Mesothelial cell of epicardium (in vitro differentiated cells): ENCODE measurements at regions not wholly inside any gene's neighbourhood (a gene's known extent, or its start where the extent isn't known, plus 50 kb on each side); places are given as distances from the start of the nearest gene placed in this dataset.

Experiments used
- DNase-seq, 2 experiments: peaks; one replicate each; pipeline ENCODE4 v3.0.0; 2021; ENCODE audit warnings: low spot score in 2 of 2; ENCODE audit not compliant: unreplicated experiment in 2 of 2
- H3K27ac Mint-ChIP-seq: 2 replicates; pipeline ENCODE4 v1.8.0; 2021; ENCODE audit warnings: mixed read lengths
- H3K27me3 Mint-ChIP-seq: 2 replicates; pipeline ENCODE4 v1.8.0; 2021; ENCODE audit warnings: low read depth, mixed read lengths
- H3K36me3 Mint-ChIP-seq: 2 replicates; pipeline ENCODE4 v1.8.0; 2021; ENCODE audit warnings: mixed read lengths
- H3K4me1 Mint-ChIP-seq: 2 replicates; pipeline ENCODE4 v1.8.0; 2021; ENCODE audit warnings: mixed read lengths
- H3K4me3 Mint-ChIP-seq: 2 replicates; pipeline ENCODE4 v1.8.0; 2021; ENCODE audit warnings: mild to moderate bottlenecking, moderate library complexity, mixed read lengths
- H3K9me3 Mint-ChIP-seq: 2 replicates; pipeline ENCODE4 v1.8.0; 2021; ENCODE audit warnings: mixed read lengths
- CTCF ChIP-seq: fragments of 200-600 bp; sonication (generic); IDR thresholded peaks from one replicate; pipeline ENCODE4 v1.5.0; 2021; ENCODE audit warnings: antibody characterized with exemption; ENCODE audit not compliant: unreplicated experiment

- no peak for TF ChIP-seq CTCF
- no peak for DNase-seq
- H3K27ac Mint-ChIP-seq: no peak overlapping the region
- peaks cover 27% of the 10 kb centered on the region for H3K27me3 Mint-ChIP-seq
- peaks cover 15% of the 10 kb centered on the region for H3K9me3 Mint-ChIP-seq
- H3K4me3 Mint-ChIP-seq: no peak overlapping the region
- peaks cover 4% of the 10 kb centered on the region for H3K4me1 Mint-ChIP-seq
- peaks cover 3% of the 10 kb centered on the region for H3K36me3 Mint-ChIP-seq
Observed at GRCh38 chr14:97618917-97619690, 821.9 kb downstream of the VRK1 start.

DNA sequence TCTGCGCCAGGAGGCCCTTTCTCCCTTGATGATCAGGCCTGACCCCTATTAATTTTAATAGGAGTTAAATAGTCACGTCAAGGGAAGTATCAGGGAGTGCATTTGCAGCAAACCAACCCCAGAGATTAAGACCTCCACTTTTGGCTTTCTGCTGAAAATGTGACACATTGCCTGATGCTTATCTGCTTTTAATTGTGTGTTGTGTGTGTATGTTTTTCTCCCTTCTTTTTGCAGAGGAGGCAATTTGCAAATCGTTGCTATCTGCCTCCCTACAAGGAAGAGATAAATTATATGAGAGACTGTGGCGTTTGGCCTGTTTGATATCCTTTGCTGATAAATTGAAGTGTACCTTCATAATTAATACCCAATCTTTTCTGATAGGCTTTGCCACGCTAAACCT is 822.9 kb downstream of the VRK1 start:
- Mint-ChIP-seq H3K27ac (no peak overlapping the region), H3K4me1 (peaks cover 4% of the 10 kb centered on the region), H3K36me3 (no peaks in the 10 kb centered on the region), H3K4me3 (no peak overlapping the region), H3K27me3 (peaks cover 28% of the 10 kb centered on the region), H3K9me3 (peaks cover 7% of the 10 kb centered on the region)
- DNase-seq: no peak
- no peak for TF ChIP-seq CTCF

- H3K9me3 Mint-ChIP-seq: no peaks in the 10 kb centered on the region
- peaks cover 24% of the 10 kb centered on the region for H3K27me3 Mint-ChIP-seq
- H3K4me3 Mint-ChIP-seq: no peak overlapping the region
- H3K4me1 Mint-ChIP-seq: peaks cover 6% of the 10 kb centered on the region
- H3K27ac Mint-ChIP-seq: no peak overlapping the region
- no peaks in the 10 kb centered on the region for H3K36me3 Mint-ChIP-seq
- DNase-seq: no peak
- no peak for TF ChIP-seq CTCF
Observed at GRCh38 chr14:97624985-97625384, 827.8 kb downstream of the VRK1 start.

- H3K4me1 Mint-ChIP-seq: peaks cover 2% of the 10 kb centered on the region
- H3K9me3 Mint-ChIP-seq: no peaks in the 10 kb centered on the region
- no peak overlapping the region for H3K27ac Mint-ChIP-seq
- DNase-seq: no peak
- H3K27me3 Mint-ChIP-seq: peaks cover 26% of the 10 kb centered on the region
- no peaks in the 10 kb centered on the region for H3K36me3 Mint-ChIP-seq
- H3K4me3 Mint-ChIP-seq: no peak overlapping the region
- TF ChIP-seq CTCF: no peak
Observed at GRCh38 chr14:97625477-97625876, 828.3 kb downstream of the VRK1 start.

GRCh38 chr14:97626088-97626487 is 828.9 kb downstream of the VRK1 start:
- Mint-ChIP-seq H3K36me3 (no peaks in the 10 kb centered on the region), H3K4me3 (no peak overlapping the region), H3K27me3 (peaks cover 28% of the 10 kb centered on the region), H3K4me1 (peaks cover 2% of the 10 kb centered on the region), H3K9me3 (no peaks in the 10 kb centered on the region), H3K27ac (no peak overlapping the region)
- TF ChIP-seq CTCF: no peak
- DNase-seq: no peak
